Uterus (tissue), 3 donors: ENCODE measurements at regions not wholly inside any gene's neighbourhood (a gene's known extent, or its start where the extent isn't known, plus 50 kb on each side); places are given as distances from the start of the nearest gene placed in this dataset.

Source experiments
- DNase-seq, 2 donors: peaks; one replicate each; pipeline ENCODE4 v3.0.0-alpha.2; 2019 to 2020
- H3K27ac ChIP-seq, 2 donors: fragments of 200-600 bp; sonication (generic); 1 replicate in 1 of 2; 2 replicates in 1 of 2; pipeline ENCODE4 v1.5.1; 2016 to 2018
- H3K27me3 ChIP-seq, 2 donors: fragments of 200-600 bp; sonication (generic); one replicate each; pipeline ENCODE4 v1.5.1; 2018 to 2019; ENCODE audit warnings: control low read depth in 1 of 2
- H3K36me3 ChIP-seq, 2 donors: fragments of 200-600 bp; sonication (generic); one replicate each; pipeline ENCODE4 v1.5.1; 2019; ENCODE audit warnings: control low read depth in 1 of 2
- H3K4me1 ChIP-seq, 2 donors: fragments of 200-600 bp; sonication (generic); one replicate each; pipeline ENCODE4 v1.5.1; 2018 to 2019; ENCODE audit warnings: control low read depth in 1 of 2
- H3K4me3 ChIP-seq, 2 donors: fragments of 200-600 bp; sonication (generic); 1 replicate in 1 of 2; 2 replicates in 1 of 2; pipeline ENCODE4 v1.5.1; 2018 to 2019; ENCODE audit warnings: mild to moderate bottlenecking in 1 of 2
- H3K9me3 ChIP-seq, 2 donors: fragments of 200-600 bp; sonication (generic); one replicate each; pipeline ENCODE4 v1.5.1; 2019; ENCODE audit warnings: control low read depth in 1 of 2
- CTCF ChIP-seq, 4 experiments: fragments of 200-600 bp in 2 of 4; fragments of 450-650 bp in 2 of 4; sonication (generic) in 2 of 4; IDR thresholded peaks; one replicate each; pipeline ENCODE4 v1.5.1; 2016 to 2019; ENCODE audit warnings: antibody characterized with exemption in 4 of 4, mild to moderate bottlenecking in 2 of 4, moderate library complexity in 1 of 4
- POLR2A ChIP-seq, 2 donors: fragments of 450-650 bp; IDR thresholded peaks; one replicate each; pipeline ENCODE4 v1.6.1; 2016; ENCODE audit warnings: antibody characterized with exemption in 2 of 2, mild to moderate bottlenecking in 1 of 2, moderate library complexity in 1 of 2
- intact Hi-C: fragments of 100-400 bp; cut with DNase I; formaldehyde crosslinking; loops from one replicate; pipeline ENCODE4 v1.15.1; 2023; ENCODE audit warnings: low total_unique reads
- donor health status: DM: yes; HTN: yes; CAD: no.

DNA sequence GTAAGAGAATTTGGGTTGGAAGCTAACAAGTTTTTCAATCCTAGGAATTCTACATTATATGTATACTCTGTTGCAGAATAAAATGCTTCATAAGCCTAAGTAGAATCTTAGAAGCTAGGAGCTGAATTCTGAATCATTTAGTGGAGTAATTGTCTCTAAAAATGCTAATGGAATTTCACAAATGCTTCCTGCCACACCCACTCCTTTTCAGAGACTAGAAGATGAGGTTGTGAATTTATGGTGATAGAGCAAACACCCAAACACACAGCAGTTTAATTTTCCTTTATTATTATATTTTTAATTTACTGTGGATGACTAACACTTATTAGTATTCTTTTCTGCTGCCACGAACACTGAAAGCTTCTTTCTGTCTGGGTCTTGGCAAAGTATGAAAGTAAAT lies 208.0 kb upstream of the PDE4D start:
- DNase-seq: no peak
- Histone ChIP-seq H3K9me3 (no peaks in the 10 kb centered on the region), H3K36me3 (no peaks in the 10 kb centered on the region), H3K4me1 (no peaks in the 10 kb centered on the region), H3K4me3 (no peak overlapping the region), H3K27me3 (no peaks in the 10 kb centered on the region), H3K27ac (no peak overlapping the region)
- TF ChIP-seq POLR2A (IDR thresholded peaks at IDR 0.05): no peak
- intact Hi-C loops: no loop called here

DNA sequence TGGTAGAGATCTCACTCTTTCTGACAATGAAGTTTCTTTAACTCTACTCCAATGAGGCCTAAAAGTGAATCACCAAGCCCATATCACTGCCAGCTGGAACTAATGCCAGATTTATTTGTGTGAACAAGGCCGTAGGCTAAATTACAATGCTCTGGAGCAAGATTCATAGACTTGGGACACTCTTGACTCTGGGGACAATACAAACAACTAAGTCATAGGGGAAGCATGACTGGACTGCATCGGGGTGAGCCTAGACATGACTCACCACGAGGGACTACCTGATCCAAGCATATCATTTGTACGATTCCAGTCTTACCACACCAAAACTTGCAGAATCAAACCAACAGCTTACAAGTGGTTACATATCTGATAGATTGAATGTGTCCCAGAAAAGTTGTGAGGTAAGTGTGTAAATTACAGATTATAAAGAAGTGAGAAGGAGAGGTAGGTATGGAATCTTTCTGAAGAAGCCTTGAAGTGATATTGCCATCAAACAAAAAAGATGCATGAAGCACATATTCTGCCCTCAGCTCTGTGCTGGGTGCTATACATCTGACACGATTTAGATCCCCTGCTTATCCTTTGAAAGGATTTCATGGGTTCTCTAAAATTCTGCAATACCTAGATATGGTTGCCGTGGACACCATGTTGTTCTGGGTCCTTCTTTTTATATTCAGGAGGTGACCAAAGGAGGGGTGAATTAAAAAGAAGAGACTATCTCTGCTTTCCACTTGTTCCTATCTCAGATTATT lies 199.3 kb upstream of the PDE4D start:
- no peak for DNase-seq
- H3K27ac ChIP-seq: no peak overlapping the region
- H3K4me3 ChIP-seq: no peak overlapping the region
- no peaks in the 10 kb centered on the region for H3K27me3 ChIP-seq
- H3K4me1 ChIP-seq: no peaks in the 10 kb centered on the region
- H3K36me3 ChIP-seq: no peaks in the 10 kb centered on the region
- intact Hi-C loops: no loop called here
- no peaks in the 10 kb centered on the region for H3K9me3 ChIP-seq
- TF ChIP-seq POLR2A (IDR thresholded peaks at IDR 0.05): no peak
- TF ChIP-seq CTCF (IDR thresholded peaks at IDR 0.05): no peak

GRCh38 chr5:60086583-60086982 lies 193.1 kb upstream of the PDE4D start:
- intact Hi-C loops: no loop called here
- no peak for TF ChIP-seq POLR2A (IDR thresholded peaks at IDR 0.05)
- Histone ChIP-seq H3K9me3 (no peaks in the 10 kb centered on the region), H3K27me3 (no peaks in the 10 kb centered on the region), H3K4me3 (no peak overlapping the region), H3K27ac (no peak overlapping the region), H3K36me3 (no peaks in the 10 kb centered on the region), H3K4me1 (no peaks in the 10 kb centered on the region)
- no peak for DNase-seq

- Histone ChIP-seq H3K9me3 (no peaks in the 10 kb centered on the region), H3K36me3 (no peaks in the 10 kb centered on the region), H3K4me1 (no peaks in the 10 kb centered on the region), H3K27me3 (no peaks in the 10 kb centered on the region), H3K27ac (no peak overlapping the region), H3K4me3 (no peak overlapping the region)
- no peak for TF ChIP-seq CTCF (IDR thresholded peaks at IDR 0.05)
- no peak for DNase-seq
- intact Hi-C loops: no loop called here
These were observed 190.7 kb upstream of the PDE4D start for GRCh38 chr5:60084226-60084625.

DNA sequence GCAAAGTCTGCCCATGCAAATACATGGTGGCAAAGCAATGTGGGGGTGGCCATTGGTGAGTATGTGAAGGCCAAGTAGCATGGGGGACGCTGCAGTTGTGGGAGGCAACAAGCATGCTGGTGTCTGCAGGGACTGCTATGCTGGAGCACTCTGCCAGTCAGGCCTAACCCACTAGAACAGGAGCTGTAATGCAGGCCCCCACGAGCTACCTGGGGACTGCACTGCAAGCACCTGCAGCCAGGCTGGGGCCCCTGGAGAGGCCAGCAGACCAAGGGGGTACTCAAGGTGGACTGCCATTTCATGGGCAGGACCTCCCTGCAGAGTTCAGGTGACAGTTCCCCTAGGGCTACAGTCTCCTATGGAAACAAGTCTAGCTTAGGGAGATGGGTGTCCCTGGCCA lies 183.8 kb upstream of the PDE4D start:
- intact Hi-C loops: no loop called here
- TF ChIP-seq POLR2A (IDR thresholded peaks at IDR 0.05) (no peak), CTCF (IDR thresholded peaks at IDR 0.05) (no peak)
- no peak overlapping the region for H3K4me3 ChIP-seq
- no peaks in the 10 kb centered on the region for H3K36me3 ChIP-seq
- H3K9me3 ChIP-seq: no peaks in the 10 kb centered on the region
- no peaks in the 10 kb centered on the region for H3K4me1 ChIP-seq
- no peak for DNase-seq
- no peak overlapping the region for H3K27ac ChIP-seq
- no peaks in the 10 kb centered on the region for H3K27me3 ChIP-seq

- TF ChIP-seq POLR2A (IDR thresholded peaks at IDR 0.05) (no peak), CTCF (IDR thresholded peaks at IDR 0.05) (no peak)
- no peak overlapping the region for H3K27ac ChIP-seq
- no peak for DNase-seq
- no peaks in the 10 kb centered on the region for H3K27me3 ChIP-seq
- no peaks in the 10 kb centered on the region for H3K36me3 ChIP-seq
- intact Hi-C loops: no loop called here
- H3K4me3 ChIP-seq: no peak overlapping the region
- H3K9me3 ChIP-seq: no peaks in the 10 kb centered on the region
- no peaks in the 10 kb centered on the region for H3K4me1 ChIP-seq
These were observed 183.2 kb upstream of the PDE4D start for GRCh38 chr5:60076746-60077145.
